HEK293 (cell line): ENCODE measurements at regions not wholly inside any gene's neighbourhood (a gene's known extent, or its start where the extent isn't known, plus 50 kb on each side); places are given as distances from the start of the nearest gene placed in this dataset.

Source experiments
- GFI1B ChIP-seq: fragments of 450-650 bp; formaldehyde crosslinking; IDR thresholded peaks from 2 replicates; pipeline ENCODE4 v1.5.1; 2016; ENCODE audit warnings: missing biosample characterization, missing genetic modification characterization
- KLF10 ChIP-seq: fragments of 450-650 bp; IDR thresholded peaks from 2 replicates; pipeline ENCODE4 v1.5.1; 2018; ENCODE audit warnings: missing biosample characterization, mild to moderate bottlenecking, missing genetic modification characterization
- MZF1 ChIP-seq: fragments of 450-650 bp; formaldehyde crosslinking; IDR thresholded peaks from 2 replicates; pipeline ENCODE4 v1.5.1; 2017; ENCODE audit warnings: missing biosample characterization, missing genetic modification characterization, borderline replicate concordance
- ZNF121 ChIP-seq: fragments of 450-650 bp; formaldehyde crosslinking; IDR thresholded peaks from 2 replicates; pipeline ENCODE4 v1.5.1; 2016; ENCODE audit warnings: missing biosample characterization, missing genetic modification characterization
- ZNF302 ChIP-seq: fragments of 450-650 bp; formaldehyde crosslinking; IDR thresholded peaks from 2 replicates; pipeline ENCODE4 v1.5.1; 2016; ENCODE audit warnings: missing biosample characterization, missing genetic modification characterization, low read depth
- ZNF354C ChIP-seq: fragments of 450-650 bp; formaldehyde crosslinking; IDR thresholded peaks from 2 replicates; pipeline ENCODE4 v1.5.1; 2016; ENCODE audit warnings: missing biosample characterization, missing genetic modification characterization, low read depth, borderline replicate concordance
- ZNF510 ChIP-seq: fragments of 450-650 bp; formaldehyde crosslinking; IDR thresholded peaks from 2 replicates; pipeline ENCODE4 v1.5.1; 2018; ENCODE audit warnings: mild to moderate bottlenecking, missing genetic modification characterization, missing biosample characterization; ENCODE audit not compliant: insufficient replicate concordance
- ZNF664 ChIP-seq: fragments of 450-650 bp; formaldehyde crosslinking; IDR thresholded peaks from 2 replicates; pipeline ENCODE4 v1.5.1; 2016; ENCODE audit warnings: missing biosample characterization, missing genetic modification characterization
- ZNF677 ChIP-seq: fragments of 450-650 bp; IDR thresholded peaks from 2 replicates; pipeline ENCODE4 v1.5.0; 2018; ENCODE audit warnings: missing biosample characterization, mild to moderate bottlenecking, missing genetic modification characterization, moderate library complexity
- TF ChIP-seq, protein P1 (sequence below): fragments of 450-650 bp; formaldehyde crosslinking; IDR thresholded peaks from 2 replicates; pipeline ENCODE4 v1.5.1; 2016; ENCODE audit warnings: missing biosample characterization, missing genetic modification characterization
- TF ChIP-seq, protein P2 (sequence below): fragments of 450-650 bp; formaldehyde crosslinking; IDR thresholded peaks from 2 replicates; pipeline ENCODE4 v1.5.1; 2016; ENCODE audit warnings: missing biosample characterization, missing genetic modification characterization

DNA sequence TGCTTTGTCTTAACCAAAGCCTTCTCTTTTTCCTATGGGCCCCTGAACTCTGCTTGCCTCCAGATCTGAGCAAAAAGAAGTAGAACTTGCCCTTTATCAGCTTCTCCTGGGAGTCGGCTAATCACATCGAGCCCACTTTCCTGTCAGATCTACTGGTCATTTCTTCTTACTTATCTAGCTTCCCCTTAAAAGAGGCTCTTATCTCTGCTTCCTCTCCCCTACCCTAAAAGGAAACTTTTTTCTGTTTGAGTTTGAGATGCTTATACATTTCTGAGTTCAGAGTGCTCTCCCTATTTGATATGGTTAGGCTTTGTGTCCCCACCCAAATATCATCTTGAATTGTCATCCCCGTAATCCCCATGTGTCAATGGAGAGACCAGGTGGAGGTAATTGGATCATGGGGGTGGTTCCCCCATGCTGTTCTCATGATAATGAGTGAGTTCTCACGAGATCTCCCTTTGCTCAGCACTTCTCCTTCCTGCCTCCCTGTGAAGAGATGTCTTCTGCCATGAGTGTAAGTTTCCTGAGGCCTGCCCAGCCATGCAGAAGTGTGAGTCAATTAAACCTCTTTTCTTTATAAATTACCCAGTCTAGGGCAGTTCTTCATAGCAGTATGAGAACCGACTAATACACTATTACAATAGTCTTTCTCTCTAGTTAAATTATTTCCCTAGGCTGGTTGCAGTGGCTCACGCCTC lies 114.7 kb upstream of the AMN1 start:
- TF ChIP-seq ZNF354C (tag by site-specific recombination) = no peak
- no peak for TF ChIP-seq ZNF510
- TF ChIP-seq MZF1 (tag by site-specific recombination) = no peak
- TF ChIP-seq, protein P1, sequence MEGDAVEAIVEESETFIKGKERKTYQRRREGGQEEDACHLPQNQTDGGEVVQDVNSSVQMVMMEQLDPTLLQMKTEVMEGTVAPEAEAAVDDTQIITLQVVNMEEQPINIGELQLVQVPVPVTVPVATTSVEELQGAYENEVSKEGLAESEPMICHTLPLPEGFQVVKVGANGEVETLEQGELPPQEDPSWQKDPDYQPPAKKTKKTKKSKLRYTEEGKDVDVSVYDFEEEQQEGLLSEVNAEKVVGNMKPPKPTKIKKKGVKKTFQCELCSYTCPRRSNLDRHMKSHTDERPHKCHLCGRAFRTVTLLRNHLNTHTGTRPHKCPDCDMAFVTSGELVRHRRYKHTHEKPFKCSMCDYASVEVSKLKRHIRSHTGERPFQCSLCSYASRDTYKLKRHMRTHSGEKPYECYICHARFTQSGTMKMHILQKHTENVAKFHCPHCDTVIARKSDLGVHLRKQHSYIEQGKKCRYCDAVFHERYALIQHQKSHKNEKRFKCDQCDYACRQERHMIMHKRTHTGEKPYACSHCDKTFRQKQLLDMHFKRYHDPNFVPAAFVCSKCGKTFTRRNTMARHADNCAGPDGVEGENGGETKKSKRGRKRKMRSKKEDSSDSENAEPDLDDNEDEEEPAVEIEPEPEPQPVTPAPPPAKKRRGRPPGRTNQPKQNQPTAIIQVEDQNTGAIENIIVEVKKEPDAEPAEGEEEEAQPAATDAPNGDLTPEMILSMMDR (tag by site-specific recombination) = no peak
- TF ChIP-seq ZNF302 = no peak
- TF ChIP-seq ZNF121 (tag by site-specific recombination) = no peak
- no peak for TF ChIP-seq KLF10 (tag by site-specific recombination)
- TF ChIP-seq ZNF664 (tag by site-specific recombination) = no peak
- TF ChIP-seq, protein P2, sequence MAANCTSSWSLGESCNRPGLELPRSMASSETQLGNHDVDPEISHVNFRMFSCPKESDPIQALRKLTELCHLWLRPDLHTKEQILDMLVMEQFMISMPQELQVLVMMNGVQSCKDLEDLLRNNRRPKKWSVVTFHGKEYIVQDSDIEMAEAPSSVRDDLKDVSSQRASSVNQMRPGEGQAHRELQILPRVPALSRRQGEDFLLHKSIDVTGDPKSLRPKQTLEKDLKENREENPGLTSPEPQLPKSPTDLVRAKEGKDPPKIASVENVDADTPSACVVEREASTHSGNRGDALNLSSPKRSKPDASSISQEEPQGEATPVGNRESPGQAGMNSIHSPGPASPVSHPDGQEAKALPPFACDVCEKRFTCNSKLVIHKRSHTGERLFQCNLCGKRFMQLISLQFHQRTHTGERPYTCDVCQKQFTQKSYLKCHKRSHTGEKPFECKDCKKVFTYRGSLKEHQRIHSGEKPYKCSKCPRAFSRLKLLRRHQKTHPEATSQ (tag by site-specific recombination) = no peak
- no peak for TF ChIP-seq GFI1B (tag by site-specific recombination)
- no peak for TF ChIP-seq ZNF677 (tag by site-specific recombination)
